ENCODE measurements at regions not wholly inside any gene's neighbourhood (a gene's known extent, or its start where the extent isn't known, plus 50 kb on each side); places are given as distances from the start of the nearest gene placed in this dataset.

GRCh38 chr16:9389543-9390207 lies 298.2 kb downstream of the HAPSTR1 start:
- TF ChIP-seq POLR2AphosphoS5 (IDR thresholded peaks at IDR 0.05), result no peak
- TF ChIP-seq POLR2A (IDR thresholded peaks at IDR 0.05; ENCODE audit: low read depth), result no peak
- TF ChIP-seq EP300 (IDR thresholded peaks at IDR 0.05), result no peak
